ENCODE measurements at regions not wholly inside any gene's neighbourhood (a gene's known extent, or its start where the extent isn't known, plus 50 kb on each side); places are given as distances from the start of the nearest gene placed in this dataset.
A peak's percentile ranks its signal among the peaks of the same experiment; 100 is the strongest.

- no peak for DNase-seq (ENCODE audit: low read depth in 1 of 2, low spot score in 1 of 2)
- TF ChIP-seq JUND (IDR thresholded peaks at IDR 0.05; ENCODE audit: low read depth) = no peak
- in situ Hi-C loops (cut with HindIII; ENCODE audit: low pct_unique_long_range_greater_than_20kb, low sequenced_read_pairs) = no loop called here
Observed at GRCh38 chr3:107110596-107111305, 266.5 kb upstream of the CCDC54 start.

- DNase-seq (ENCODE audit: low read depth in 1 of 2, low spot score in 1 of 2) = no peak
- no peak for TF ChIP-seq JUND (IDR thresholded peaks at IDR 0.05; ENCODE audit: low read depth)
- in situ Hi-C loops (cut with HindIII; ENCODE audit: low pct_unique_long_range_greater_than_20kb, low sequenced_read_pairs) = no loop called here
Observed at GRCh38 chr3:107111872-107112271, 265.4 kb upstream of the CCDC54 start.

GRCh38 chr3:107112356-107112755, 264.9 kb upstream of the CCDC54 start:
- in situ Hi-C loops (cut with HindIII; ENCODE audit: low pct_unique_long_range_greater_than_20kb, low sequenced_read_pairs) = no loop called here
- TF ChIP-seq JUND (IDR thresholded peaks at IDR 0.05; ENCODE audit: low read depth) = no peak
- no peak for DNase-seq (ENCODE audit: low read depth in 1 of 2, low spot score in 1 of 2)

- DNase-seq (ENCODE audit: low read depth in 1 of 2, low spot score in 1 of 2) = no peak
- TF ChIP-seq JUND (IDR thresholded peaks at IDR 0.05; ENCODE audit: low read depth) = no peak
- in situ Hi-C loops (cut with HindIII; ENCODE audit: low pct_unique_long_range_greater_than_20kb, low sequenced_read_pairs) = no loop called here
Observed at GRCh38 chr3:107116251-107116650, 261.0 kb upstream of the CCDC54 start.

GRCh38 chr3:107117156-107117555, 260.1 kb upstream of the CCDC54 start:
- in situ Hi-C loops (cut with HindIII; ENCODE audit: low pct_unique_long_range_greater_than_20kb, low sequenced_read_pairs) = no loop called here
- DNase-seq (ENCODE audit: low read depth in 1 of 2, low spot score in 1 of 2) = no peak
- no peak for TF ChIP-seq JUND (IDR thresholded peaks at IDR 0.05; ENCODE audit: low read depth)

GRCh38 chr3:107117922-107118536, 259.2 kb upstream of the CCDC54 start:
- peak; percentile 18 to 60 for DNase-seq (ENCODE audit: low read depth in 1 of 2, low spot score in 1 of 2)
- no peak for TF ChIP-seq JUND (IDR thresholded peaks at IDR 0.05; ENCODE audit: low read depth)
- in situ Hi-C loops (cut with HindIII; ENCODE audit: low pct_unique_long_range_greater_than_20kb, low sequenced_read_pairs) = no loop called here

- DNase-seq (ENCODE audit: low read depth in 1 of 2, low spot score in 1 of 2) = no peak
- in situ Hi-C loops (cut with HindIII; ENCODE audit: low pct_unique_long_range_greater_than_20kb, low sequenced_read_pairs) = no loop called here
- TF ChIP-seq JUND (IDR thresholded peaks at IDR 0.05; ENCODE audit: low read depth) = no peak
Observed at GRCh38 chr3:107124885-107125284, 252.4 kb upstream of the CCDC54 start.

GRCh38 chr3:107128946-107129345, 248.3 kb upstream of the CCDC54 start:
- in situ Hi-C loops (cut with HindIII; ENCODE audit: low pct_unique_long_range_greater_than_20kb, low sequenced_read_pairs) = no loop called here
- DNase-seq (ENCODE audit: low read depth in 1 of 2, low spot score in 1 of 2) = no peak
- TF ChIP-seq JUND (IDR thresholded peaks at IDR 0.05; ENCODE audit: low read depth) = no peak

- TF ChIP-seq JUND (IDR thresholded peaks at IDR 0.05; ENCODE audit: low read depth) = no peak
- DNase-seq (ENCODE audit: low read depth in 1 of 2, low spot score in 1 of 2) = no peak
- in situ Hi-C loops (cut with HindIII; ENCODE audit: low pct_unique_long_range_greater_than_20kb, low sequenced_read_pairs) = no loop called here
Observed at GRCh38 chr3:107130089-107130700, 247.0 kb upstream of the CCDC54 start.

- in situ Hi-C loops (cut with HindIII; ENCODE audit: low pct_unique_long_range_greater_than_20kb, low sequenced_read_pairs) = no loop called here
- no peak for DNase-seq (ENCODE audit: low read depth in 1 of 2, low spot score in 1 of 2)
- no peak for TF ChIP-seq JUND (IDR thresholded peaks at IDR 0.05; ENCODE audit: low read depth)
Observed at GRCh38 chr3:107132674-107133073, 244.6 kb upstream of the CCDC54 start.

- no peak for TF ChIP-seq JUND (IDR thresholded peaks at IDR 0.05; ENCODE audit: low read depth)
Observed at GRCh38 chr3:107133891-107134290, 243.3 kb upstream of the CCDC54 start.

GRCh38 chr3:107142171-107142570, 235.1 kb upstream of the CCDC54 start:
- no peak for DNase-seq (ENCODE audit: low read depth in 1 of 2, low spot score in 1 of 2)
- in situ Hi-C loops (cut with HindIII; ENCODE audit: low pct_unique_long_range_greater_than_20kb, low sequenced_read_pairs) = no loop called here

More at GRCh38 chr3:107133891-107134290, 243.3 kb upstream of the CCDC54 start:
- DNase-seq (ENCODE audit: low read depth in 1 of 2, low spot score in 1 of 2) = no peak
- in situ Hi-C loops (cut with HindIII; ENCODE audit: low pct_unique_long_range_greater_than_20kb, low sequenced_read_pairs) = no loop called here

More at GRCh38 chr3:107142171-107142570, 235.1 kb upstream of the CCDC54 start:
- TF ChIP-seq JUND (IDR thresholded peaks at IDR 0.05; ENCODE audit: low read depth) = no peak
